Posterior cingulate gyrus (tissue), 11 donors: ENCODE measurements at regions not wholly inside any gene's neighbourhood (a gene's known extent, or its start where the extent isn't known, plus 50 kb on each side); places are given as distances from the start of the nearest gene placed in this dataset.
A peak's percentile ranks its signal among the peaks of the same experiment; 100 is the strongest.
"Not testable (repeated sequence)": the region's sequence is repeated elsewhere in the genome, so short reads cannot be mapped to it uniquely, and the experiment has no call there.

ENCODE experiments used
- DNase-seq, 10 donors: peaks; one replicate each; pipeline versions ENCODE4 v3.0.0 to v3.0.0-alpha.2; 2020 to 2021; ENCODE audit warnings: mixed read lengths in 3 of 10
- intact Hi-C: fragments of 100-400 bp; cut with DNase I; formaldehyde crosslinking; loops from one replicate; pipeline ENCODE4 v1.15.1; 2023

DNA sequence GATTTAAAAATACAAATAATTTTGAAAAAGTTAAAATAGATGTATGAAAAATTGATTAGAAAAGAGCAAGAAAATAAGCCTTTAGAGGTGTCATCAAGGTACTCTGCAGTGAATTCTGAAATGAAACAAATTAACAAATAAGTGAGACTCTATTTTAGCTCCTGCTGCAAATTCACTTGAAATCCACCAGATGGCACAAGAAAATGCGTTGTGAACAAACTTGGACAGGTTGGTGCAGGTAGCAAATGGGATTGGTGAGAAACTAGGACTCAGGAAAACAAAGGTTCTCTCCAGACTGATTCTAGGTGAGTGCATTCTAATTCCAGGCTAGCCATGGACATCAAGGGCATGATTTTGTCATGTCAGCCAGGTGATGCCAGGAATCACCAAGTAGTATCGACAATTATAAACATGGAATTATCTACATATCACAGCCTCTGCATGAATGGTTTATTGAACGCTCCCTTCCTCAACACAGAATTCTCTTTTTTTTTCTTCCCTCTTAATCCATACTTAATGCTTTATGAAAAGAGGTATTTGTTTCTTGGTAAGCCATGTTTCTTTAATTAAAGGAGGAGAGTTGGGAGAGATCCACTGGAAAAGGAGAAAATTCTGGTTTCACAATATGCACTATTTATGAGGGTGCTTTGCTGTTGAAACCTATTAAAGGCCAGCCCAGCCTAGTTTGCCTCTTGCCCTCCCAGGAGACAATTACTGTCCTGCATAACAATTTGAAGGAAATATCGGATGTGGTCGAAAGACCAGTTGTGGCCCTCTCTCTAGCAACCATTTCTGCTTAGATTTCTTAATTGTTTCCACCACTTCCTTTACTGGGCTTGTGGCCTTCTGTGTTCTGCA lies 118.1 kb downstream of the ZNF365 start:
- DNase-seq = no peak
- intact Hi-C loops = no loop called here

DNA sequence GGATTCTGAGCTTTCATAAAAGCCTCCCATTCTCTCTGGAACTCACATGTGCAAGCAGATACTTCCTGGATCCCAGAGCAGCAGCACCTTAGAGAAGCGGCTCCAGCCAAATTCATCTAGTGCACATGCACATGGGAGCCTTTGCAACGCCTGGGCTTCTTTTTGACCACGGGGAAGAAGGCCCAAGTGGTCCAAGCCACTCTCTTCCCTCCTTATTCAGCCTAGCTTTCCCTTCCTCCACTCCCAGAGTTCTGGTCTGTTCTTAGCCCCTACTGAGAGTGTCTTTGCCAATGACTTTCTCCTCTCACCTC lies 118.7 kb downstream of the ZNF365 start:
- no peak for DNase-seq
- intact Hi-C loops = no loop called here

DNA sequence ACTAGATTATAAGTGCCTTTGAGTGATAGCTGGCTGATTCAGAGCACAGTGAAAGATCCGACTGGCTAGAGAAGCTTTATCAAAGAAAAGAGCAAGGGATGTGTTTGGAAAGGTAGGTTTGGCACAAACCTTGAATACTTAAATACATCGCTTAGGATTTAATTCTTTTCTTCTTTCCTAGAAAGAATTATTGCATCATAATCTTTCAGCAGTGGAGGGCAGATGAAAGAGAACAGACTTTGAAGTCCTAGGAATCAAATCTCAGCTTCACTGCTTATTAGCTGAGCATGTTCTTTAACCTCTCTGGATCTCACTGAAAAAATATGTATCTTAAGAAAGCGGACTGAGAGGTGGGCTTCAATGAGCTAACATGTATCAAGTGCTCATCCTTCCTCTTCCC lies 122.8 kb downstream of the ZNF365 start:
- intact Hi-C loops = no loop called here
- no peak for DNase-seq

DNA sequence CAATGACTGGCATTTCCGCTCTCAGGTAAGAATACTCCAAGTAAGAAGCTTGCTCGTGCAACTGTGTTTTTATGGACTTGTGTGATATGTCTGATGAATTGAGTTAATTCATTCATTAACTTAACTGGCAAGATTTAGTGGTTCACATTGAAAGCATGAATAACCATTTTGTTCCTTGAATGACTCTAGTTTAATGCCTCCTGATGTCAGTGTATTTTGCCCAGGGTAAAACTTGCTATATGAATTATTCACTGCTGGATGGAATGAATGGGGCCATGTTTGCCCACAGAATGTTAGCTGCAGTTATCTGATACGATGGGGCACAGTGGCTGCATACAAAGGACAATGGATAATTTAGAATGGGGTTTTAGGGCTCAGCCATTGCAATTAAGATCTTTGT lies 124.1 kb downstream of the ZNF365 start:
- intact Hi-C loops = no loop called here
- DNase-seq = no peak

DNA sequence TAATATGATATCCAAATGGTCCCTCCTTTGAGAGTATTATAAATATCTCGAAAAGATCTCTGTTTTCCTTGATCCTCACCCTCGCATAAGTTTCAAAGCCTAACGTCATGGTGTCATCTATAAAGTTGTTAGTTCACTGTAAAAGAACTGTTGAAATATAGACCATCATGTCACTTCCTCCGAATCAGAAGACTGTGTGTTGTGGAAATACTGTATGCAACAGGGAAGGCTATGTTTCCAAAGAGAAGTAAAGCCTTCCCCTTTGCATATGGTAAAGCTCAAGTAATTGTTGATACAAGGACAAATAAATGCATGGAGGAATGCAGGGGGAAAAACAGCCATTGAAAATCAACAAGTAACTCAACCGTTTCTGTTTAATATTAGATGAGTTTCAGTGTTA lies 125.9 kb downstream of the ZNF365 start:
- intact Hi-C loops, DNase-seq: not testable (repeated sequence)

DNA sequence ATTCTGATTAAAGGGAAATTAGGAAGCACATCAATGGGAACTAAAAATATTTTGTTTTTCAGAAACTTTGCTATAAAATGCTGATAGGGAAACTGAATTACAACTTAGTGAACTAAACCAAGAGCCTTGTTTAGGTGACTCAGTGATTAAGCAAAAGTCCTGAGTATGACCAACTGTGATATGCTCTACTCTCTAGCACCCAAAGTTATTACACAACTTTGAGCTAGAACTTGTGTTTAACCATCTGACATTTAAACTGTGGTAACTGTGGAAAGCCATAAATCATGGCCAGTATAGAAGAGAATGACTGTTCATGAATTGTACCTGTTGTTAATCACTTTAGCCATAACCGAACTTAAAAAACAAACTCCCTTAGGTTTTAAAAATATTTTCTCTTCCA lies 127.4 kb downstream of the ZNF365 start:
- DNase-seq = no peak
- intact Hi-C loops = no loop called here

DNA sequence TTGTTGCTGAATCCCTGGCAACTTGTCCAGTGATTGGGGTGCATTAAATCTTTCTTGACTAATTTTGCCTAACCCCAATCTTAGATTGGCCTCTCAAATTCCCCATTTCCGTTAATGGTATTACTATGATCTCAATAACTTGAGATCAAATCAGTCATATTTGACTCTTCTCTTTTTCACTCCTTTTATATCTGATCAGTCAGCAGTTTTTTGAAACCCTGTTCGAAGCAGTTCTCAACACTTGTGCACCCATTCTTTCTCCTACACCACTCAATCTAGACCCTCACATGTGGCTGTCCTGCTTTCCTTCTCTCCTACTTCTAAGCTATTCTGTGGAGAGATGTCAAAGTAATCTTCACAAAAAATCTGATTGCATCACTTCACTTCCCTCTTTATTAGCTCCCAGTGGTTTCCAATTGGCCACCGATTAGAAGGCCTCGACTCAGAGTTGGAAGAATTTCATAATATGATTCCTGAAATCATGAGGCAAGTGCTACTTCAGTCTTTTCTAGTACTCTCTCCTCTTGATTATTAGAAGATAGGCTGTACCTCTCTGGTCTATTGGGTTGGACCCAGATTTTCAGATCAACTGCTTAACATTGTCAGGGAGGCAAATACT lies 128.9 kb downstream of the ZNF365 start:
- DNase-seq = no peak
- intact Hi-C loops = no loop called here

DNA sequence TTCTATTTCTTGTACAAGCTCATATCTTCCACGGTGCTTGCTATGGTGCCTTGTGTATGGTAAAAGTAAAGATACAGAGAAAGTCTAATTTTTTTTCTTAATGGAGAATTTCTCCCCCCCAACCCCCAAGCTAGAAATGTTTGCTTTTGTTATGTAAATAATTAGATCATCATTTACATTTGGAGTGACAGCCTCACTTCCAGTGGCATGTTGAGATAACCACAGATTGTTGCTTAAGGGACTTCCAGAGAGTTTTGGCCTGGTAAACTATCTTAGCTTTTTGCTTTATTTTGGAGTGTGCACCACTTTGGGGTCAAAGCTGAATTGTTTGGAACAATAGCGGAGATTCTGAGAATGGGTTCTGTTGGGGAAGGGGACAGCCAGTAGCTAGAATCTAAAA lies 129.7 kb downstream of the ZNF365 start:
- intact Hi-C loops = no loop called here
- no peak for DNase-seq

DNA sequence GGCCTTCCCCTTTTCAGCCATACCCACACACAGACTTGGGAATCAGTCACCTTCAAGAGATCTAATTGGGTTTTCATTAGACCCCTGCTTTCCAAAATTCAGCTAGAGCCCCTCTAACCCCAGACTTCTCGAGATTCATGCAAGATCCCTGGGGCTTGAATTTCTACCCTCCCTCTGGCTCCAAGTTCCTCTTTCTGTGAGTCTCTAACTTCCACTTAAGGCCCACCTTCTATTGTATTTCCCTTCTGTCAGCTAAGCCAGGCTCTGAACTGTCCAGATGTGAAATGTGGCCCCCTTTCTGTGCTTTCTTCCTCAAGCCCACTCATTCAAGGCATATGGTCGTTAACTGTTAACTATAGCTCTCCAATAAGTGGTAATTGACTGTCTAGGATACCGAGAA lies 132.2 kb downstream of the ZNF365 start:
- DNase-seq = no peak
- intact Hi-C loops = no loop called here

DNA sequence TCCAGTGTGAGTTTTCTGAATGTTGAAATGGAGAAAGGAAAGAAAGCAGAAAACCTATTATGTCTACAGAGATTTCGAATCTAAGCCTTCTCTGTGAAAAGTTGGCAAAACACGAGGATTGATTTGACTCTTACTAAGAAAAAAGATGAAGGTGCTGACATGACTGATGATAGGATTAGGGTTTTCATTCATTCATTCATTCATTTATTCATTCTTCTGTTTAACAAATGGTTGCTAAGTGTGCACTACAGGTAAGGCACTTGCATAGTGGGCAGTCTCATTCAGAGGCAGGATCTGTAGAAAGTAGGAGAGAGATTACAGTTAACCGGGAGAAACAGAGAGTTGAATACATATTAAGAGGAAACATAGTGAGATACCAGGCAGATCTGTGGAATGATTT lies 137.1 kb downstream of the ZNF365 start:
- intact Hi-C loops = no loop called here
- no peak for DNase-seq

DNA sequence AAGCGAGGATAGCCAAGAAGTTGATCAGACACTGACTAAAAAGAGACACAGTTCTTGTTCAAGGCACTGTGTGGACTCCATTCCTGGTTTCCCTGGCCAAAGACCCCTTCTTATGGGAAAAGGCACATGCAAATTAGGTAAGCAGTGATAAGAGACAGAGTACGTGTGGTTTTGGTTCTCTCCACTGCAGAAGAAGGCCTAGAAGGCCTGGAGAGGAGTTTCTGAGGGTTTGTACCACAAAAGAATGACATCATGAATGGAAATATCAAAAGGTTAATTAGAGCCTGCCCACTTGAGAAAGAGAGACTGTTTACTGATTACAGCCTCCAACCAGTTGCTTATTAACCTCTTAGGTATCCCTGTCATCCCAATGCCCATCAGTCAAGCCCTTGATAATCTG lies 137.5 kb downstream of the ZNF365 start:
- no peak for DNase-seq
- intact Hi-C loops = no loop called here

DNA sequence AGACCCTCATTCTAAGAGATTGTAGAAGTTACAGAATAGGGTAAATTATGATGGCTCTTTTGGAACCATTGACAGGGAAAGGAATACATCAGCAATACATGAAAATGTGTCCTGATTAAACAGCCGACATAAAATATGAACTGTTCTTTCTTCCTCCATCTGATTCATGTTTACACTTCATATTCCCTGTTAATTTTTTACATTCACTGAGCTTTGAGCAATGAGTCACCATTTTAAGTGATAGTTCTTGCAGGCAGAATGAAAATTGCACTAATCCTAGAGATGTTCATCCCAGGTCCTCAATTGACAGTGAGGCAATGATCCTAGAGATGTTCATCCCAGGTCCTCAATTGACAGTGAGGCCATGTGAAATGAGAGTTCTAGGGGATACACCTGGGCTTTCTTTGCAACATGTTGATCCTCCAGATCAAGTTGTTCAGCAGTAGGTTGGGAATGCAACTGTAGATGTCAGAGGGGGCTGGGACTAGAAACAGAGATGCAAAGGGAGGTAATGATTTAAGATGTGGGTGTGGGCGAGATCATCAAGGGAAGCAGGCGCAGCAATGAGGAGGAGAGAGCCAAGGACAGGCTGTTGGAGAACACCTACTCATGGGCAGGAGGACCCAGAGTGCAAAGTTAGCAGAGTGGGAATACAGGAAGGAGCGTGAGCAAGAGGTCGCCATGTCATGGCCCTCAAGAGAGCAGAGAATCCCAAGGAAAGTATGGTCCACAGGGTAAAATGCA lies 138.7 kb downstream of the ZNF365 start:
- DNase-seq = no peak
- intact Hi-C loops = no loop called here

DNA sequence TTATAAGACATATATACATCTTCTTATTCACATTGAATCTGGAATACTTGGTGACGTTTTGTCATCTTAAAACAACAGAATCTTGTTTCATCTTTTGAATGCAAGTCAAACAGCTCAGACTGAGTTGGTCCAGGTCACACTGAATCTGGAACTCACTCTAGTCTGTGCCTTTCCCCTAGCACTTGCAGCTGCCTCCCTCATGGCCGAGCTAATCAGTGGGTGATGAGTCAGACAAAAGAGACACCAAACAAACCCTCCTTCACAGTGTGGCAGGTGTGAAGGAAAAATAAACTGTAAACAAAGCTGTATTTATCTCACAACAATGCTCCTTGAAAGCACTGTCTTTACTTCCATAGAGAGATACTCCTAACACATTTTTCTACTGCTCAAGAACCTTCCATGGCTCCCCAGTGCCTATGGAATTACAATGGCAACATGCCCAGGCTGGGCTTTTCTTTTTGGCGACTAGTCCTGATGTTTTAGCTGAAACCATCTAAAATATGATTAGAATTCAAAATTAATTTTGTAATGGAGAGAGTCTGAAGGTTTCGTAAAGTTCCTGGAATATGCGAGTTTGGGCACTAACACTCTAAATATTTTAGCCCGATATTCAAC lies 140.0 kb downstream of the ZNF365 start:
- DNase-seq = no peak
- intact Hi-C loops = no loop called here

DNA sequence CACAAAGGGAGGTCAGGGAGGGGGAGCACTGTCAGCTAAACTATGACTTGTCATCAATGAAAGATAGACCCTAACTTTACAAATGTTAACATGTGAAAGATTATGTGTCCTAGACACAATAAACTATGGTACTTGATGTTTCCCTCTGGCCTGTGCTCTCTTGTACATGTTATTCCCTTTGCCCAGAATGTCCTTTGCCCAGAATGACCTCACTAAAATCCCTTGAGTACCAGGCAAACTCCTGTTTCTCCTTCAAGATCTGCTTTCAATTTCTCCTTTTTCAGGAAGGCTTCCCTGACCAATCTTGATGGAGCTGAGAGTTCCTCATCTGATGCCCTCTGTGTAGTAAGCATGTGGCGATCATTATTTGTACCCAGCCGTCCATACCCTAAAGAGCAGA lies 143.1 kb downstream of the ZNF365 start:
- intact Hi-C loops = no loop called here
- DNase-seq = no peak

DNA sequence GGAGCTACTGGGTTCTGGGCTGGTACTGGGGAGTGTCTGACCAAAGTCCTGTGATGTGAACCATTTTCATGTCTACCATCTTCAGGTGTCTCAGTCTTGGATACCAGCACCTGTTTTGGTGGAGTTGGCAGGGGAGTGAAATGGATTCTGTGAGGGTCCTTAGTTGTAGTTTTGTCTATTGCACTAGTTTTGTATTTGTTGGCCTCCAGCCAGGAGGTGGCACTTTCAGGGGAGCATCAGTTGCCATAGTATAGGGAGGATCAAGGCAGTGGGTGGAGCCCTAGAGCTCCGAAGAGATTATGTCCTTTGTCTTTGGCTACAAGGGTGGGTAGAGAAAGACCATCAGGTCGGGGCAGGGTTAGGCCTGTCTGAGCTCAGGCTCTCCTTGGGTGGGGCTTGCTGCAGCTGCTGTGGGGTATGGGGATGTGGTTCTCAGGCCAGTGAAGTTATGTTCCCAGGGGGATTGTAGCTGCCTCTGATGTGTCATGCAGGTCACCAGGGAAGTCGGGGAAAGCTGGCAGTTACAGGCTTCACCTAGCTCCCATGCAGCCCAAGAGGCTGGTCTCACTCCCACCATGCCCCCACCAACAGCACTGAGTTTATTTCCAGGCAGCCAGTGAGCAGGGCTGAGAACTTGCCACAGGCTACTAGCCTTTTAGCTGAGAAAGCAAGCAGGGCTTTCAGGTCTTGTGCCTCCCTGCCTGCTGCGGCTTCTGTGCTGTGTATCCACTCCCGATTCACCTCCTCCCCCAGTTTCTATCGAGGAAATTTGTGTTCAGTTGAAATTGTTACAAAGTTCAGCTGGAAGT lies 153.1 kb downstream of the ZNF365 start:
- peak in 1 of 10 donors; percentile 39 for DNase-seq
- intact Hi-C loops = no loop called here

DNA sequence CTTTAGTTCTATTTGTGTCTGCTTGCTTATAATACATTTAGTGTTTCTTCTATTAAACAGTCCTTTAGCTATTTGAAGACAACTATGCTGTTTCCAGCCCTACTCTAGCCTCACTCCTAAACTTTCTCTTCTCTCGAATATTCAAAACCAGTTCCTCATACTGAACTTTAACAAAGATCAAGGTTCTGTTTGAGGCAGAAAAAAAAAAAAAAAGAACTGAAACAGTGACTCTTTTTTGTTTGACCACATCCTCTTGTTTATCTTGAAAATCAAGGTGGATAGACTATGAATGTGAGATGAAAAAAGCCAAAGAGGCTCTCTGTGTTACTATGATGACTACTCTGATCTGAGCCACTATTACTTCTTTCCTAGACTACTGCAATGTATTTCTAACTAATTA lies 154.3 kb downstream of the ZNF365 start:
- intact Hi-C loops = no loop called here
- no peak for DNase-seq

DNA sequence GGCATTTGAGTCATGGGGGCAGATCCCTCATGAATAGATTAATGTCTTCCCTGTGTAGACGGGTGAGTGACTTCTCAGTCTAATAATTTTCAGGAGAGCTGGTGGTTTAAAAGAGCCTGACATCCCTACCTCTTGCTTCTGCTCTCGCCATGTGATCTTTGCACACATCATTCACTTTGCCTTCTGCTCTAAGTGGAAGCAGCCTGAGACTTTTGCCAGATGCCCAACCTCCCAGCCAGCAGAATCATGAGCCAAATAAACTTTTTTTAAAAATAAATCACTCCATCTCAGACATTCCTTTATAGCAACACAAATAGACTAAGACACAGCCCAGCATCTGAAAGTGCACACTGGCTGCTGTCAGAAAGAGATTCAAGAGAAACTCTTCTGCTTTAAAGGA lies 155.2 kb downstream of the ZNF365 start:
- intact Hi-C loops = no loop called here
- DNase-seq = no peak

DNA sequence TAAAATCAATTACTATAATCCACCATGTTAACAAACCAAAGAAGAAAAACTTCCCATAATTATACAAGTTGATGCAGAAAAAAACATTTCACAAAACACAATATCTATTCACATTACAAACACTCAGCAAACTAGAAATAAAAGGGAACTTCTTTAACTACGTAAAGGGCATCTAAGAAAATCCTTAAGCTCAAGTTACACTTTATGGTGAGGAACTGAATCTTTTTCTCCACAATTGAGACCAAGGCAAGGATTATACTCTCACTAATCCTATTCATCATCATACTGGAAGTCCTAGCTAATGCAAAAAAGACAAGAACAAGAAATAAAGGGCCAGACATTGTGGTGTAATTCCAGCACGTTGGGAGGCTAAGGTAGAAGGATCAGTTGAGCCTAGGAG lies 159.9 kb downstream of the ZNF365 start:
- no peak for DNase-seq
- intact Hi-C loops = no loop called here

DNA sequence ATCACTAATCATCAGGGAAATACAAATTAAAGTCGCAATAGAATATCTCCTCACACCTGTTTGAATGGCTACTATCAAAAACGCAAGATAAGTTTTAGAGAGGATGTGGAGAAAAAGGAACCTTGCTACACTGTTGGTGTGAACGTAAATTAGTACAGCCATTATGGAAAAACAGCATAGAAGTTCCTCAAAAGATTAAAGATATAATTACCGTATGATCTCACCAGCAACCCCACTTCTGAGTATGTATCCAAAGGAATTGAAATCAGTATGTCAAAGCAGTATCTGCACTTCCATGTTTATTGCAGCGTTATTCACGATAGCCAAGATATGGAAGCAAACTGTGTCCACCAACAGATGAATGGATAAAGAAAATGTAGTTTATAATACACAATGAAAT lies 164.4 kb downstream of the ZNF365 start:
- no peak for DNase-seq
- intact Hi-C loops = no loop called here

DNA sequence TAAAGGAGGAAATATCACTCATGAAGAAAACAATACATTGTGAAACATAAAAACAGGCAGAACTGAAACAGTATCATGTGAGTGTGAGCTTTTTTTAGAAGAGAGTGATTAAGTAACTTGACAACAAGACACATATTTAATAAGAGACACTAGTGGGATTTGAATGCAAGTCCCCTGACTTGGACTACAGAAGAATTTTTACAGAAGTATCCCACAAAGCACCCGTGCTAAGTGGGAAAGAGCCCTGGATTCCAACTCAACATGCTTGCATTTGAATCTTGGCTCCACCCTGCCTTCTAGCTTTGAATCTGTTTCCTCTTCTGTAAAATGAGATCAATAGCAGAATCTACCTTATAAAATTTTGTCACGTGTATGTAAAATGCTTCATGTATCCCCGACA lies 166.2 kb downstream of the ZNF365 start:
- intact Hi-C loops = no loop called here

DNA sequence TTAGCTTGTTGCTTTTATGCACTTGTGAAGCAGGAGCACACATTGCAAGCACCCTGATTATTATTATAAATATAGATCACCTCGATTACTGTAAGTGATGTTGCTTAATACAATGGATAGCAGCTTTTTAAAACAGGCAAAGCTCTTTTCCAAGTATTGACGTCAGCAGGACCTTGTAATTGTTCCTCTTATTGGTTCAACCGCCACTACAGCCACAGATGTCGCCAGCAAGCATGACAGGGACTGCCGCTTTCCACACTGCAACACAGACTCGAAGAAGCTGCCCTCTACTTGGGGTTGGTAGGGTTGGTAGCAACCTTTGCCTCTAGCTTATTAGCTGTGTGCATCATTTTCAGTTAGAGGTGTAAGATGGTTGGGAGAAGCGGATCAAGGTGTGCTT lies 167.6 kb downstream of the ZNF365 start:
- DNase-seq = peak in 1 of 10 donors; percentile 57
- intact Hi-C loops = no loop called here

More for the DNA sequence above, 166.2 kb downstream of the ZNF365 start:
- DNase-seq = no peak
